ENCODE measurements at regions not wholly inside any gene's neighbourhood (a gene's known extent, or its start where the extent isn't known, plus 50 kb on each side); places are given as distances from the start of the nearest gene placed in this dataset.

- no peak for TF ChIP-seq MAX (CRISPR knock-in tag; IDR thresholded peaks at IDR 0.05)
- no peak for TF ChIP-seq NFE2L1 (CRISPR knock-in tag; IDR thresholded peaks at IDR 0.05)
- no peak for TF ChIP-seq SMAD3 (CRISPR knock-in tag; IDR thresholded peaks at IDR 0.05; ENCODE audit: borderline replicate concordance)
- TF ChIP-seq IRF1 (CRISPR knock-in tag; IDR thresholded peaks at IDR 0.05), result no peak
- no peak for TF ChIP-seq ZNF232 (CRISPR knock-in tag; IDR thresholded peaks at IDR 0.05)
- no peak for TF ChIP-seq CTCF (IDR thresholded peaks at IDR 0.05)
- TF ChIP-seq HMGXB4 (CRISPR knock-in tag; IDR thresholded peaks at IDR 0.05), result no peak
- no peak for TF ChIP-seq ZSCAN18 (CRISPR knock-in tag; IDR thresholded peaks at IDR 0.05)
These were observed 72.2 kb upstream of the ABLIM1 start for GRCh38 chr10:114730291-114730690.

All from WTC11 (cell line).